ENCODE measurements at regions not wholly inside any gene's neighbourhood (a gene's known extent, or its start where the extent isn't known, plus 50 kb on each side); places are given as distances from the start of the nearest gene placed in this dataset.
"Not testable (repeated sequence)": the region's sequence is repeated elsewhere in the genome, so short reads cannot be mapped to it uniquely, and the experiment has no call there.

DNA sequence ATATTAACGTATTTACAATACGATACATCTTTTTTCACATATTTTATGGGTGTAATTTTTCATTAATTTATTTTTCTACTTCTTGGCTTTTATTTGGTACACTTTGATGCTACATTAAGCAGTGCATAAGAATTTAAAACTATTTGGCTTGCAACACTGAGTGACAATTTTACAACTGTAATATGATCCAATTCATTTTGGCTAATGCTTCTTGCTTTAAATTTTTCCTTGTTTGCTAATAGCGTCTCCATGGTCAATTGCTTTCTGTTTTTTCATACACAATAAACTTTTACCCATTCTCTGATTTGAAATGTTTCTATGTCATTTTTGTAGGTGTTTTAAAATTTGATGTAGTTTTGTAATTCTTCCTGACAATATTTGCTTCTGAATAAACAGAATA, 773.2 kb downstream of the FAM181B start:
- Histone ChIP-seq H3K36me3 (ENCODE audit: insufficient read depth, low read length) (no peaks in the 10 kb centered on the region), H3K4me1 (ENCODE audit: insufficient read depth, low read length) (no peaks in the 10 kb centered on the region), H3K27ac (ENCODE audit: low read depth in 1 of 2, low read length in 2 of 2) (no peak overlapping the region), H3K4me3 (ENCODE audit: low read length) (no peak overlapping the region), H3K9me3 (ENCODE audit: control insufficient read depth in 1 of 2, insufficient read depth in 1 of 2, low read length in 2 of 2) (no peaks in the 10 kb centered on the region), H3K27me3 (ENCODE audit: control insufficient read depth in 1 of 2, insufficient read depth in 2 of 2, low read length in 2 of 2) (no peaks in the 10 kb centered on the region)
- intact Hi-C loops (cut with DNase I, micrococcal nuclease): loop anchor here (5.0 kb wide), 2 partner anchors 173 to 318 kb away; no protein-coding TSS in a partner anchor
- no peaks in the 10 kb centered on the region for H3K36me3 Mint-ChIP-seq (ENCODE audit: low read depth)
- ATAC-seq (ENCODE audit: poor library complexity): no peak
- H3K4me1 Mint-ChIP-seq (ENCODE audit: low read depth): peaks cover 17% of the 10 kb centered on the region
- H3K27me3 Mint-ChIP-seq: no peaks in the 10 kb centered on the region
- TF ChIP-seq, protein P1, sequence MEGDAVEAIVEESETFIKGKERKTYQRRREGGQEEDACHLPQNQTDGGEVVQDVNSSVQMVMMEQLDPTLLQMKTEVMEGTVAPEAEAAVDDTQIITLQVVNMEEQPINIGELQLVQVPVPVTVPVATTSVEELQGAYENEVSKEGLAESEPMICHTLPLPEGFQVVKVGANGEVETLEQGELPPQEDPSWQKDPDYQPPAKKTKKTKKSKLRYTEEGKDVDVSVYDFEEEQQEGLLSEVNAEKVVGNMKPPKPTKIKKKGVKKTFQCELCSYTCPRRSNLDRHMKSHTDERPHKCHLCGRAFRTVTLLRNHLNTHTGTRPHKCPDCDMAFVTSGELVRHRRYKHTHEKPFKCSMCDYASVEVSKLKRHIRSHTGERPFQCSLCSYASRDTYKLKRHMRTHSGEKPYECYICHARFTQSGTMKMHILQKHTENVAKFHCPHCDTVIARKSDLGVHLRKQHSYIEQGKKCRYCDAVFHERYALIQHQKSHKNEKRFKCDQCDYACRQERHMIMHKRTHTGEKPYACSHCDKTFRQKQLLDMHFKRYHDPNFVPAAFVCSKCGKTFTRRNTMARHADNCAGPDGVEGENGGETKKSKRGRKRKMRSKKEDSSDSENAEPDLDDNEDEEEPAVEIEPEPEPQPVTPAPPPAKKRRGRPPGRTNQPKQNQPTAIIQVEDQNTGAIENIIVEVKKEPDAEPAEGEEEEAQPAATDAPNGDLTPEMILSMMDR (IDR thresholded peaks at IDR 0.05): no peak
- peaks cover 4% of the 10 kb centered on the region for H3K9me3 Mint-ChIP-seq
- CTCF ChIA-PET: no interaction called here
- POLR2A ChIA-PET: no interaction called here
- no peak overlapping the region for H3K4me3 Mint-ChIP-seq
- no peak for DNase-seq
- H3K27ac Mint-ChIP-seq: no peak overlapping the region

DNA sequence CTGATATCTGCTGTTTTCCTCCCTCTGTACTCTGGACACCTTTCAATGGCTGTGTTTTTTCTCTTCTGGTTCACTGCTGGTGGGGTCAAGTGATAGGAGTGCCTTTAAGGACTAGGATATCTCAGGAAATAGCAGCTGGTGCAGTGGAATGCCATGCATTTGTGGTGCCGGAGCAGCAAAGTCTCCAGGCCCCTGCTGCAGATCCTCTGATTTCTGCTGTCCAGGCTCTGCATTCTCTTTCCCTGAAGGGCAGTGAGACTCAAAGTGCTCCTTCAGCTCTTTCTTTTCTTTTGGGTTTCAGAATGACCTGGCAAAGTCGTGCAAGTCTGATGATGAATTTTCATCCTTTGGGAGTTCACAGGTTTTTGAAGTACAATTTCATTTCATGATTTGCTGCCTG, 774.3 kb downstream of the FAM181B start:
- Mint-ChIP-seq H3K9me3 (peaks cover 4% of the 10 kb centered on the region), H3K27me3 (no peaks in the 10 kb centered on the region), H3K4me1 (ENCODE audit: low read depth) (peaks cover 17% of the 10 kb centered on the region), H3K4me3 (no peak overlapping the region), H3K36me3 (ENCODE audit: low read depth) (no peaks in the 10 kb centered on the region), H3K27ac (no peak overlapping the region)
- TF ChIP-seq, protein P1 (IDR thresholded peaks at IDR 0.05): no peak
- CTCF ChIA-PET: no interaction called here
- Histone ChIP-seq H3K36me3 (ENCODE audit: insufficient read depth, low read length) (no peaks in the 10 kb centered on the region), H3K4me1 (ENCODE audit: insufficient read depth, low read length) (no peaks in the 10 kb centered on the region), H3K27me3 (ENCODE audit: control insufficient read depth in 1 of 2, insufficient read depth in 2 of 2, low read length in 2 of 2) (no peaks in the 10 kb centered on the region), H3K4me3 (ENCODE audit: low read length) (no peak overlapping the region), H3K27ac (ENCODE audit: low read depth in 1 of 2, low read length in 2 of 2) (no peak overlapping the region), H3K9me3 (ENCODE audit: control insufficient read depth in 1 of 2, insufficient read depth in 1 of 2, low read length in 2 of 2) (no peaks in the 10 kb centered on the region)
- intact Hi-C loops (cut with DNase I, micrococcal nuclease): no loop called here
- no peak for ATAC-seq (ENCODE audit: poor library complexity)
- POLR2A ChIA-PET: no interaction called here
- DNase-seq: no peak

DNA sequence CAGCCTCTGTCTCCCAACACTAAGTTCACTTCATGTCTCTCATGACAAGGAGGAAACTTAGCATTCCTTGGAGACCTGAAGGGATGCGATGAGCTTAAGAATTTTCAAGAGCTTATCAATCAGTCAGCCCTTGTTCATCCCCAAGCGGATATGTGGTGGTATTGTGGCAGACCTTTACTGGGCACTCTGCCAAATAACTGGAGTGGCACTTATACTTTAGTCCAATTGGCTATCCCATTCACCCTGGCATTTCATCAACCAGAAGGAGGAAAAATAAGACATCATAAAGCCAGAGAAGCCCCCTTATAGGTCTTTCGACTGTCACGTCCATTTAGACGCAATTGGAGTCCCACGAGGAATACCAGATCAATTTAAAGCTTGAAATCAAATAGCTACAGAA, 779.4 kb downstream of the FAM181B start:
- H3K4me1 ChIP-seq (ENCODE audit: insufficient read depth, low read length); ATAC-seq (ENCODE audit: poor library complexity); H3K27ac ChIP-seq (ENCODE audit: low read depth in 1 of 2, low read length in 2 of 2); POLR2A ChIA-PET; H3K27me3 ChIP-seq (ENCODE audit: control insufficient read depth in 1 of 2, insufficient read depth in 2 of 2, low read length in 2 of 2); H3K9me3 ChIP-seq (ENCODE audit: control insufficient read depth in 1 of 2, insufficient read depth in 1 of 2, low read length in 2 of 2); H3K27ac Mint-ChIP-seq; H3K4me1 Mint-ChIP-seq (ENCODE audit: low read depth); intact Hi-C loops (cut with DNase I, micrococcal nuclease); H3K4me3 Mint-ChIP-seq; H3K4me3 ChIP-seq (ENCODE audit: low read length); CTCF ChIA-PET; H3K27me3 Mint-ChIP-seq; H3K36me3 Mint-ChIP-seq (ENCODE audit: low read depth); DNase-seq; H3K36me3 ChIP-seq (ENCODE audit: insufficient read depth, low read length); H3K9me3 Mint-ChIP-seq: not testable (repeated sequence)

DNA sequence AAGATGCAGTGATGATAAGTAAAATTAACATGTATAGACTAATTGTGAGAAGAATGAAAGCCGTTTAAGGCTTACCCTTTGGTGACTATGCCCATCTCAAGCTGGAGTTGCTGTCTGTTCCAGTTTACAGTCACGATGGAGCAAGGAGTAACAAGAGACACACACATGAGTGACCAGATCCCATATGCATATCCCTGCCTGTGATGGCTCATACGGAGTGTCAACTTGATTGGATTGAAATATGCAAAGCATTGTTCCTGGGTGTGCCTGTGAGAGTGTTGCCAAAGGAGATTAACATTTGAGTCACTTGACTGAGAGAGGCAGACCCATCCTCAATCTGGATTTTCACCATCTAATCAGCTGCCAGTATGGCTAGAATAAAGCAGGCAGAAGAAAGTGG, 786.8 kb downstream of the FAM181B start:
- Histone ChIP-seq H3K9me3 (ENCODE audit: control insufficient read depth in 1 of 2, insufficient read depth in 1 of 2, low read length in 2 of 2) (no peaks in the 10 kb centered on the region), H3K4me1 (ENCODE audit: insufficient read depth, low read length) (no peaks in the 10 kb centered on the region), H3K36me3 (ENCODE audit: insufficient read depth, low read length) (no peaks in the 10 kb centered on the region), H3K27ac (ENCODE audit: low read depth in 1 of 2, low read length in 2 of 2) (no peak overlapping the region), H3K27me3 (ENCODE audit: control insufficient read depth in 1 of 2, insufficient read depth in 2 of 2, low read length in 2 of 2) (no peaks in the 10 kb centered on the region), H3K4me3 (ENCODE audit: low read length) (no peak overlapping the region)
- Mint-ChIP-seq H3K36me3 (ENCODE audit: low read depth) (no peaks in the 10 kb centered on the region), H3K27ac (no peak overlapping the region), H3K9me3 (no peaks in the 10 kb centered on the region), H3K4me1 (ENCODE audit: low read depth) (no peaks in the 10 kb centered on the region), H3K27me3 (no peaks in the 10 kb centered on the region), H3K4me3 (no peak overlapping the region)
- intact Hi-C loops (cut with DNase I, micrococcal nuclease): no loop called here
- no peak for DNase-seq
- CTCF ChIA-PET: no interaction called here
- POLR2A ChIA-PET: no interaction called here
- no peak for ATAC-seq (ENCODE audit: poor library complexity)
- TF ChIP-seq, protein P1 (IDR thresholded peaks at IDR 0.05): no peak

Data from CD4-positive, alpha-beta T cell (primary cell).